PFSK-1 (cell line): ENCODE measurements at regions not wholly inside any gene's neighbourhood (a gene's known extent, or its start where the extent isn't known, plus 50 kb on each side); places are given as distances from the start of the nearest gene placed in this dataset.

Source experiments
- FOXP2 ChIP-seq: optimal IDR thresholded peaks from 2 replicates; pipeline ENCODE3; 2011; ENCODE audit warnings: borderline replicate concordance, control low read depth, inconsistent platforms; ENCODE audit not compliant: insufficient read depth; ENCODE audit errors: extremely low read length, extremely low read depth
- POLR2AphosphoS5 ChIP-seq: IDR thresholded peaks from 2 replicates; pipeline ENCODE4 v1.6.1; 2012; ENCODE audit warnings: low read depth, mild to moderate bottlenecking, control low read depth, low read length, moderate library complexity
- REST ChIP-seq, 2 experiments: IDR thresholded peaks; 2 replicates each; pipeline versions ENCODE4 v1.6.1 to v1.8.0; 2011 to 2012; ENCODE audit warnings: low read depth in 2 of 2, low read length in 2 of 2, control low read depth in 1 of 2, inconsistent platforms in 1 of 2, mild to moderate bottlenecking in 1 of 2, moderate library complexity in 1 of 2; ENCODE audit not compliant: insufficient read depth in 1 of 2
- SIN3A ChIP-seq: IDR thresholded peaks from 2 replicates; pipeline ENCODE4 v1.6.1; 2012; ENCODE audit warnings: mild to moderate bottlenecking, low read length, moderate library complexity, borderline replicate concordance; ENCODE audit not compliant: insufficient read depth
- TAF1 ChIP-seq: IDR thresholded peaks from 2 replicates; pipeline ENCODE4 v1.6.1; 2012; ENCODE audit warnings: low read length, control low read depth, borderline replicate concordance; ENCODE audit not compliant: insufficient read depth

DNA sequence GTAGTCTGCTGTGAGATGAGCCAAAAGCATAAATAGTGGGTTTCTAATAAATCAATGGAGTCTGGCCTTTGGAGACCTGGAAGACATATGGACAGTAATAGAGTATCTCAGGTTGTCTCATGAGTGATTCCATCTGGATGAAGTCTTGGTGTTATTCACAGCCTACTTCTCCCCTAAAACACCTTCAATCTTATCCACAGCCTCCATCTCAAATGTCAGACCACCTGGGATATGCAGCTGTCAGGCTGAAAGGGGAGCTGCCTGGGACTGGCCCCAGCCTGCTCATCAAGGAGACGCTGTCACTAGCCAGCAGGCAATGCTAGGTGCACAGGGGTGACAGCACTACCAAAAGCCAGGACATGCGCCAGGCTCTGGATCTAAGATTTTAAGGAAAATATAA lies 684.0 kb upstream of the ZEB2 start:
- TF ChIP-seq REST (IDR thresholded peaks at IDR 0.05; ENCODE audit: insufficient read depth in 1 of 2, low read depth in 2 of 2, low read length in 2 of 2) (no peak), POLR2AphosphoS5 (no peak), FOXP2 (no peak), TAF1 (no peak), SIN3A (no peak)

DNA sequence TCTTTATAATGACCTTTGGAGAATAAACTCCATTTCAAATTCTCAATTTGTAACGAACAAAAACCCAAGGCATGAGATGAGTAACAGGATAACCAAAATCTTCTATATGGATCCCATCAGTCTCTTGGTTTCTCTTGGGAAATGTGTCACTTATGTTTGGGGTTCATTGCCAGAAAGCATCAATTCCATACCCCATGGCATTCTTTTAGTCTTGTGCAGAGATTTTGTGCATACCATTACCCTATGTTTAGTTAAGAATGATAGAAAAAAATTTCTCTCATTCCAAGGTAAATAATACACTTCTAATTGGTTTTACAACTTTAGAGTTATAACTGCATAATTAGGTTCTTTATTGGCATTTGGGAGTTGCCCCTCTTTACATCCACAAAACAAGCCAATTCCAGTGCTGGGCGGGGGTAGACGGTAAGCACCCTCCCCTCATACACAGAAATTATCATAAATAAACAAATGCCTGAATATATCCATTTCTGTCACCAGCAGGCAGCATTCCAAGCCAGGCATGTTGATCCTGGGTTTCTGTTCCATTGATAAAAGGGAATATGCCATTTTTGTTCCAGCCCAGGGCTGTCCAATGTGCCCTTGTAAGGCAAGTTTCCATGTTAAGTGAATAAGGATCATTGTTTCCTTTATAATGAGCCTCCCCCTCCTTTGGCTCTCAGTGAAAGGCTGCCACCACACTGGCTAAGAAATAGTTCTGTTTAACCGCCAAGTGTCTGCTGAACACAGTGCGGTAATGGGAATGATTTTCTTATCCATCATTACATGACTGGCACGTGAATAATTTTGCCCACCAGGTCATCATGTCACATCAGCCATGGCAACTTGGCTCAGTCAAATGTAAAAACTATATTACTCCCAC lies 680.1 kb upstream of the ZEB2 start:
- TF ChIP-seq FOXP2, result no peak
- no peak for TF ChIP-seq REST (IDR thresholded peaks at IDR 0.05; ENCODE audit: insufficient read depth in 1 of 2, low read depth in 2 of 2, low read length in 2 of 2)
- TF ChIP-seq POLR2AphosphoS5, result no peak
- no peak for TF ChIP-seq SIN3A
- no peak for TF ChIP-seq TAF1

DNA sequence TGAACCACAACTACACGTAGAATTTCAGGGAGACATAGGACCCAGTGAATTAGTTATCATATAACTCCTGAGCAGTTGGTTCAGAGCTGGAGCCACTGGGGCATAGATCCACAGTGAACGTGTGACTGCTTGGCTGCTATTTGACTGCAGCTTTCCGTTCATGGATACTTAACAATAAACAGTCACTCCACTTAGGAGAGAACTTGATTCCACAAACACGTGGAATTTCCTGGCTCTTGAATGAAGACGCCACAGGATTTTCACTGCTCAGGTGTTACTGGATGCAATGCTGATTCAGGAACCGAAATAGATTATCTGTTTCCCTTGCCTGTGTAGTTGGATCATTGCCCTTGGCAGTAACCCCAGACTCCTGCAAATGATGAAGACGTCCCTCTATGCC lies 679.1 kb upstream of the ZEB2 start:
- no peak for TF ChIP-seq POLR2AphosphoS5
- TF ChIP-seq REST (IDR thresholded peaks at IDR 0.05; ENCODE audit: insufficient read depth in 1 of 2, low read depth in 2 of 2, low read length in 2 of 2), result no peak
- no peak for TF ChIP-seq TAF1
- no peak for TF ChIP-seq FOXP2
- TF ChIP-seq SIN3A, result no peak

GRCh38 chr2:145198555-145198954 lies 678.6 kb upstream of the ZEB2 start:
- TF ChIP-seq TAF1 (no peak), REST (IDR thresholded peaks at IDR 0.05; ENCODE audit: insufficient read depth in 1 of 2, low read depth in 2 of 2, low read length in 2 of 2) (no peak), FOXP2 (no peak), SIN3A (no peak)

- TF ChIP-seq TAF1 (no peak), FOXP2 (no peak), REST (IDR thresholded peaks at IDR 0.05; ENCODE audit: insufficient read depth in 1 of 2, low read depth in 2 of 2, low read length in 2 of 2) (no peak), POLR2AphosphoS5 (no peak), SIN3A (no peak)
These were observed 678.0 kb upstream of the ZEB2 start for GRCh38 chr2:145197944-145198343.
